Endothelial cell of umbilical vein (primary cell): ENCODE measurements at regions not wholly inside any gene's neighbourhood (a gene's known extent, or its start where the extent isn't known, plus 50 kb on each side); places are given as distances from the start of the nearest gene placed in this dataset.

ENCODE experiments used
- EZH2 ChIP-seq: IDR thresholded peaks from 2 replicates; pipeline ENCODE4 v1.6.1; 2012; ENCODE audit warnings: borderline replicate concordance, low read depth, mild to moderate bottlenecking, moderate library complexity, low read length, inconsistent platforms; ENCODE audit not compliant: severe bottlenecking
- FOS ChIP-seq: IDR thresholded peaks from 2 replicates; pipeline ENCODE4 v1.6.1; 2011; ENCODE audit warnings: mild to moderate bottlenecking, low read length, moderate library complexity, borderline replicate concordance; ENCODE audit not compliant: insufficient read depth
- MYC ChIP-seq: IDR thresholded peaks from one replicate; pipeline ENCODE4 v1.6.1; 2011; ENCODE audit warnings: mild to moderate bottlenecking, low read depth, low read length
- POLR2A ChIP-seq: IDR thresholded peaks from 2 replicates; pipeline ENCODE4 v1.6.1; 2012; ENCODE audit warnings: low read depth, mild to moderate bottlenecking, control low read depth, low read length
- POLR2AphosphoS5 ChIP-seq: IDR thresholded peaks from 2 replicates; pipeline ENCODE4 v1.6.1; 2012; ENCODE audit warnings: low read depth, mild to moderate bottlenecking, control low read depth, low read length, moderate library complexity; ENCODE audit not compliant: insufficient read depth
- TF ChIP-seq, protein P1 (sequence below), 2 donors: IDR thresholded peaks; 1 replicate in 1 of 2; 2 replicates in 1 of 2; pipeline ENCODE4 v1.5.1; 2011; ENCODE audit warnings: low read length in 2 of 2, mild to moderate bottlenecking in 2 of 2, moderate library complexity in 2 of 2, control low read depth in 1 of 2, inconsistent platforms in 1 of 2, low read depth in 1 of 2; ENCODE audit not compliant: insufficient read depth in 1 of 2; ENCODE audit errors: extremely low read depth in 1 of 2

DNA sequence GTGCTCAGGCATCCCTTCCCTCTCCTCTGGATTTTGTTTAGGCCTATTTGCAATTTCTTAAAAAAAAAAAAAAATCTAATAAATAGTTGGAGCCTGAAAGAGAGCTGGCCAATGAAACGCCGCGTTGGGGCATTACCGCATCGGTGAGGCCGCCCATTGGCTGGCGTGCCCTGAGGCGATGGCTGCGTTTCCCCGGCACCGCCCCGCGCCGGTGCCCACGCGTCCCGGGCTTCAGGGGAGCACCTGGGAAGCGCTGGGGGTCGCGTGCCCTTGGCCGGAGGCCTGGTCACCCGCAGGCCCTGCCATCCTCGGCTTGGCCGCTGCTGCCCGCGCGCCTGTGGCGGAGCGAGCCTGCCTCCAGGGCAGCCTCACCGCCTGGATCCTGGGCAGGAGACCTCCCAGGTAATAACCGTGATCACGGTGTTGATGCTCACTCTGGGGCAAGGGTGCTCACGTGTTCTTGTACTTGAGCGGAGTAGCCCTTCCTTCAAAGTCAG lies 155.4 kb downstream of the NRN1 start:
- TF ChIP-seq, protein P1, sequence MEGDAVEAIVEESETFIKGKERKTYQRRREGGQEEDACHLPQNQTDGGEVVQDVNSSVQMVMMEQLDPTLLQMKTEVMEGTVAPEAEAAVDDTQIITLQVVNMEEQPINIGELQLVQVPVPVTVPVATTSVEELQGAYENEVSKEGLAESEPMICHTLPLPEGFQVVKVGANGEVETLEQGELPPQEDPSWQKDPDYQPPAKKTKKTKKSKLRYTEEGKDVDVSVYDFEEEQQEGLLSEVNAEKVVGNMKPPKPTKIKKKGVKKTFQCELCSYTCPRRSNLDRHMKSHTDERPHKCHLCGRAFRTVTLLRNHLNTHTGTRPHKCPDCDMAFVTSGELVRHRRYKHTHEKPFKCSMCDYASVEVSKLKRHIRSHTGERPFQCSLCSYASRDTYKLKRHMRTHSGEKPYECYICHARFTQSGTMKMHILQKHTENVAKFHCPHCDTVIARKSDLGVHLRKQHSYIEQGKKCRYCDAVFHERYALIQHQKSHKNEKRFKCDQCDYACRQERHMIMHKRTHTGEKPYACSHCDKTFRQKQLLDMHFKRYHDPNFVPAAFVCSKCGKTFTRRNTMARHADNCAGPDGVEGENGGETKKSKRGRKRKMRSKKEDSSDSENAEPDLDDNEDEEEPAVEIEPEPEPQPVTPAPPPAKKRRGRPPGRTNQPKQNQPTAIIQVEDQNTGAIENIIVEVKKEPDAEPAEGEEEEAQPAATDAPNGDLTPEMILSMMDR (IDR thresholded peaks at IDR 0.05; ENCODE audit: extremely low read depth in 1 of 2, insufficient read depth in 1 of 2, low read depth in 1 of 2, low read length in 2 of 2): no peak
- no peak for TF ChIP-seq POLR2AphosphoS5
- TF ChIP-seq POLR2A: no peak
- TF ChIP-seq FOS: no peak
- TF ChIP-seq MYC: no peak
- no peak for TF ChIP-seq EZH2
